KOPT-K1 (cell line): ENCODE measurements at regions not wholly inside any gene's neighbourhood (a gene's known extent, or its start where the extent isn't known, plus 50 kb on each side); places are given as distances from the start of the nearest gene placed in this dataset.
"Not testable (repeated sequence)": the region's sequence is repeated elsewhere in the genome, so short reads cannot be mapped to it uniquely, and the experiment has no call there.

Experiments used
- H3K27ac ChIP-seq: fragments of 200-600 bp; sonication (generic); 2 replicates; pipeline ENCODE4 v1.5.1; 2016; ENCODE audit warnings: antibody characterized with exemption, mild to moderate bottlenecking, low read depth, low read length; ENCODE audit not compliant: poor library complexity, severe bottlenecking
- H3K36me3 ChIP-seq: fragments of 200-600 bp; sonication (generic); 2 replicates; pipeline ENCODE4 v1.5.1; 2017; ENCODE audit warnings: antibody characterized with exemption, mild to moderate bottlenecking, low read length, moderate library complexity; ENCODE audit not compliant: insufficient read depth
- H3K9me3 ChIP-seq: fragments of 200-600 bp; sonication (generic); 2 replicates; pipeline ENCODE4 v1.5.1; 2017; ENCODE audit warnings: antibody characterized with exemption, low read length, mild to moderate bottlenecking; ENCODE audit not compliant: insufficient read depth, poor library complexity, severe bottlenecking

- Histone ChIP-seq H3K36me3 (no peaks in the 10 kb centered on the region), H3K9me3 (no peaks in the 10 kb centered on the region), H3K27ac (no peak overlapping the region)
Measured at GRCh38 chr6:137409266-137409777, 84.9 kb downstream of the OLIG3 start.

DNA sequence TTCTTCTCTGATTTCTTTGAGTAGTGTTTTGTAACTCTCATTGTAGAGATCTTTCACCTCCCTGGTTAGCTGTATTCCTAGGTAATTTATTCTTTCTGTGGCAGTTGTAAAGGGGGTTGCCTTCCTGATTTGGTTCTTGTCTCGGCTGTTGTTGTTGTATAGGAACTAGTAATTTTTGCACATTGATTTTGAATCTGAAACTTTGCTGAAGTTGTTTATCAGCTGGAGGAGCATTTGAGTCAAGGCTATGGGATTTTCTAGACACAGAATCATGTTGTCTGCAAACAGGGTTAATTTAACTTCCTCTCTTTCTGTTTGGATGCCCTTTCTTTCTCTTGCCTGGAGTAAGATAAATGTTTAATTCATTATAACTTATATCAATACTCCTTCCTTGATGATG is 86.4 kb downstream of the OLIG3 start:
- H3K27ac ChIP-seq: no peak overlapping the region
- H3K36me3 ChIP-seq: no peaks in the 10 kb centered on the region
- no peaks in the 10 kb centered on the region for H3K9me3 ChIP-seq

GRCh38 chr6:137405806-137406205 is 88.4 kb downstream of the OLIG3 start:
- Histone ChIP-seq H3K9me3 (no peaks in the 10 kb centered on the region), H3K27ac (no peak overlapping the region), H3K36me3 (no peaks in the 10 kb centered on the region)

DNA sequence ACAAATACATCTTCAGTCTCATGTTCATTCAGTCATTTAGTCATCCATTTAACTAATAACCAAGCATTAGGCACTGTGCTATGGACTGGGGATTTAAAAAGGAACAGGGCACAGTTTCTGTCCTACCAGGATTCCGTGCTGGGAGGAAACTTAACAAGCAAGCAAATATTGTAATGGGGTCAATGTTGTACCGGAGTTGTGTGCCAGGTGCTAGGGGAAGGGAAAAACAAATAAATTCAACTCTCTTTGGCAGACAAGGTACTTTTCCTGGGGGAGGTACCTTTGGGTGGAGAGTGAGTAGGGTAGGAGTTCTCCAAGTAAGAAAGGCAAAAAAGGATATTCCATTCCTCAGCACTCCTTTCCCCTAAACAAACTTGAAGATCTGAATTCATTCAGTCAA is 90.3 kb downstream of the OLIG3 start:
- no peaks in the 10 kb centered on the region for H3K9me3 ChIP-seq
- no peaks in the 10 kb centered on the region for H3K36me3 ChIP-seq
- no peak overlapping the region for H3K27ac ChIP-seq

- Histone ChIP-seq H3K9me3 (no peaks in the 10 kb centered on the region), H3K36me3 (no peaks in the 10 kb centered on the region), H3K27ac (no peak overlapping the region)
Measured at GRCh38 chr6:137403443-137403842, 90.8 kb downstream of the OLIG3 start.

DNA sequence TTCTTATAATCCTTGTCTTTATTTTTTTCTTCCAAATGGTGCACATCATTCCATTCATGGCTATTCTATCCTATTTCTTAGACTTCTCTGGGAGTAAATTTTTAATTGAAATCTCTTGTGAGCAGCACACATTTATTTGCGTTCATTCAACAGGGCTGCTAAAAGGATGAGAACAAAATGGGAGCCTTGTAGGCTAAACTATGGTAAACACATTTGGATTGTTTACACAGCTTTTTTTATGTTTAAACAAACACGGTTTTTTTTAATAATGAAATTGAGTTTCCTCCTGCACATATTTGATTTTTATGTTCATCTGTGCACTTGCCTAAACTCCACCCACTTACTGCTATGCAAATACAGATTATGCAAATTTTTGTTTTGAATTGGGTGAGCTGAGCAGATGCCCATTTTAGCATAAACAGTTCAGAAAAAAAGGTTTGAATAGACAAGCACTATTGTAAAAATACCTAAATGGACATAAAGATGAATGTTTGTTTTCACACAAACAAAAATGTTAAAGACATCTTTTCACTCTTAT is 92.0 kb downstream of the OLIG3 start:
- Histone ChIP-seq H3K9me3 (no peaks in the 10 kb centered on the region), H3K27ac (no peak overlapping the region), H3K36me3 (no peaks in the 10 kb centered on the region)

- H3K9me3 ChIP-seq: no peaks in the 10 kb centered on the region
- no peaks in the 10 kb centered on the region for H3K36me3 ChIP-seq
- H3K27ac ChIP-seq: no peak overlapping the region
Measured at GRCh38 chr6:137401088-137401487, 93.1 kb downstream of the OLIG3 start.

GRCh38 chr6:137399881-137400443 is 94.2 kb downstream of the OLIG3 start:
- Histone ChIP-seq H3K36me3 (no peaks in the 10 kb centered on the region), H3K27ac (no peak overlapping the region), H3K9me3 (no peaks in the 10 kb centered on the region)

DNA sequence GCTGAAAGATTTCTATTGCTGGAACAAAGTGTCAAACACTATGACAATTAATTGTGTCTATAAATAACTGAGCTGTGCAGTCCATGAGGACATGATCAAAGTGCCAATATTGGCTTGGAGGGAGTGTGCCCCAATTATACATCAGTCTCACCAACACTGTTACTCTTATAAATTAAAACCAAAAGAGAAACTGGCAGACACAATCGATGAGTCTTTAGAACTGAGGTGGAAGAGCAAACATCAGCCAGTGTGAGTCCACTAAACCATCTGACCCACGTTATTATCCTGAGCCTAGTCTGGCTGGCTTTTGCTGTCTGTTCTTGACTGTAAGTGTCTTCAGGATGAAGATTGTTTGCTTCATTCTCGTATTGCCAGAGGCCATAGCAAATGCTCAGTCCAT is 98.9 kb downstream of the OLIG3 start:
- Histone ChIP-seq H3K36me3 (no peaks in the 10 kb centered on the region), H3K27ac (no peak overlapping the region), H3K9me3 (no peaks in the 10 kb centered on the region)

- no peaks in the 10 kb centered on the region for H3K9me3 ChIP-seq
- no peaks in the 10 kb centered on the region for H3K36me3 ChIP-seq
- H3K27ac ChIP-seq: no peak overlapping the region
Measured at GRCh38 chr6:137391061-137391814, 103.0 kb downstream of the OLIG3 start.

DNA sequence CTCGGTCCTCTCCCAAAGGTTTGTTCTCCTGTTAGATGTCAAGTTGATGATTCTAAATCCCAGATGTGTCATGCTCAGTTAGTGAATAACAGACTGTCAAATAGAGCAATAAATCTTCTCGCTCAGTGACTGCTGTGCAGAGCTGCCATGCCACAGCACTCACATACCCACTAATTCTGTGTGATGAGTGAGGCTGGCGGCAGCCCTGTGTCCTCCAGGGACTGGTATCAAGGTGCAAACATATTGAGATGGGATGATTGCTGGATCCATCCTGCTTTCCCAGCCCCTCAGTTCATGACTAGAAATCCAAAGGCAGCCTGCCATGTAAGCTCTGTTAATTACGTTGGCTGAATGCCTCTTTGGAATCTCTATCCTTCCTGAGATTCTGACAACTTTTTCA is 103.9 kb downstream of the OLIG3 start:
- H3K27ac ChIP-seq: no peak overlapping the region
- H3K9me3 ChIP-seq: no peaks in the 10 kb centered on the region
- H3K36me3 ChIP-seq: no peaks in the 10 kb centered on the region

GRCh38 chr6:137389150-137389704 is 105.0 kb downstream of the OLIG3 start:
- peak overlapping the region; percentile 22 for H3K27ac ChIP-seq
- no peaks in the 10 kb centered on the region for H3K36me3 ChIP-seq
- no peaks in the 10 kb centered on the region for H3K9me3 ChIP-seq

GRCh38 chr6:137387096-137387764 is 107.0 kb downstream of the OLIG3 start:
- Histone ChIP-seq H3K36me3 (no peaks in the 10 kb centered on the region), H3K27ac (no peak overlapping the region), H3K9me3 (no peaks in the 10 kb centered on the region)

- H3K36me3 ChIP-seq, H3K9me3 ChIP-seq: not testable (repeated sequence)
Measured at GRCh38 chr6:137383287-137383686, 110.9 kb downstream of the OLIG3 start.

DNA sequence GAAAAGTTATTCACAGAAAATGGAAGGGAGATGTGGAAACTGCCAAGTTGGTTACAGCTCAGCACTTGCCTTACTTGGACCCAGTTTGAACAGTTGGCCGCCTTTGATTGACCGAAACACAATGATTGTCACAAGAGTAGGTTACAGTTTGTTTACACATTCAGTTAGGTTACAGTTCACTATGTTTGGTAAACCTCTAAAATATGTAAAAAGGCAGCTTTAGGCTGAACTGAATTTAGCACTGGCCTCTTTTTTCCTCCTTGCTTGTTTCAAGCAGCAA is 116.2 kb downstream of the OLIG3 start:
- no peaks in the 10 kb centered on the region for H3K36me3 ChIP-seq
- no peak overlapping the region for H3K27ac ChIP-seq
- H3K9me3 ChIP-seq: no peaks in the 10 kb centered on the region

More at GRCh38 chr6:137383287-137383686, 110.9 kb downstream of the OLIG3 start:
- not testable (repeated sequence) for H3K27ac ChIP-seq
